Lower leg skin (tissue), 4 donors: ENCODE measurements at regions not wholly inside any gene's neighbourhood (a gene's known extent, or its start where the extent isn't known, plus 50 kb on each side); places are given as distances from the start of the nearest gene placed in this dataset.

Experiments
- DNase-seq, 2 donors: peaks; one replicate each; pipeline ENCODE4 v3.0.0-alpha.2; 2019; ENCODE audit warnings: low spot score in 2 of 2
- H3K4me3 ChIP-seq: fragments of 200-600 bp; sonication (generic); 2 replicates; pipeline ENCODE4 v1.5.1; 2017; ENCODE audit warnings: mild to moderate bottlenecking, low read depth; ENCODE audit not compliant: poor library complexity, severe bottlenecking
- POLR2A ChIP-seq, 2 donors: fragments of 450-650 bp; IDR thresholded peaks; one replicate each; pipeline ENCODE4 v1.6.1; 2016 to 2017; ENCODE audit warnings: antibody characterized with exemption in 2 of 2, mild to moderate bottlenecking in 1 of 2, moderate library complexity in 1 of 2
- WGBS, 2 donors: methylation state at CpG; one replicate each; pipeline ENCODE4 v1.1.5; 2018; 5-methylcytosine and 5-hydroxymethylcytosine counted together
- intact Hi-C: fragments of 100-400 bp; cut with DNase I; formaldehyde crosslinking; loops from one replicate; pipeline ENCODE4 v1.15.0; 2023; ENCODE audit warnings: low total_unique reads
- TF ChIP-seq, protein P1 (sequence below), 3 donors: fragments of 450-650 bp; IDR thresholded peaks; one replicate each; pipeline ENCODE4 v1.5.1; 2016; ENCODE audit warnings: antibody characterized with exemption in 3 of 3, mild to moderate bottlenecking in 3 of 3, moderate library complexity in 2 of 3

DNA sequence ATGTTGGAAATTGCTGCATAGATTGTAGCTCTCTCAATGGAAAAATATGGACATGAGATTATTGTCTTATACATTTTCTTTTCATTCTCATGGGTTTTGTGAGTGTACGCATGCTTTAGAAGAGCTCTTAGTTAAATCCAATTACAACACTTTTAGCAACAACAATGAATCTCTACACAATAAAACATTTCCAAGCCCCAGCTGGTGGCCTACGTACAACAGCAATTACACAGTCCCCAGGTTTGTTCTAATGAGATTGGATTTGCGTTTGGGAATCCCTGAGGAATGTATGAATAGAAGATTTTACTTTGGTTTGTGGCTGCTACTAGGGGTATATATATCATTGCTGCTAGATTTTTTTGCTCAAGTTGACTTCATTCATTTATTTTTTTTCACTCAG, 98.6 kb downstream of the FHDC1 start:
- H3K4me3 ChIP-seq: no peak overlapping the region
- 66 to 72% methylated on average over 3 of the region's 3 CpGs for WGBS, 2 donors
- intact Hi-C loops: no loop called here
- DNase-seq: no peak
- TF ChIP-seq, protein P1, sequence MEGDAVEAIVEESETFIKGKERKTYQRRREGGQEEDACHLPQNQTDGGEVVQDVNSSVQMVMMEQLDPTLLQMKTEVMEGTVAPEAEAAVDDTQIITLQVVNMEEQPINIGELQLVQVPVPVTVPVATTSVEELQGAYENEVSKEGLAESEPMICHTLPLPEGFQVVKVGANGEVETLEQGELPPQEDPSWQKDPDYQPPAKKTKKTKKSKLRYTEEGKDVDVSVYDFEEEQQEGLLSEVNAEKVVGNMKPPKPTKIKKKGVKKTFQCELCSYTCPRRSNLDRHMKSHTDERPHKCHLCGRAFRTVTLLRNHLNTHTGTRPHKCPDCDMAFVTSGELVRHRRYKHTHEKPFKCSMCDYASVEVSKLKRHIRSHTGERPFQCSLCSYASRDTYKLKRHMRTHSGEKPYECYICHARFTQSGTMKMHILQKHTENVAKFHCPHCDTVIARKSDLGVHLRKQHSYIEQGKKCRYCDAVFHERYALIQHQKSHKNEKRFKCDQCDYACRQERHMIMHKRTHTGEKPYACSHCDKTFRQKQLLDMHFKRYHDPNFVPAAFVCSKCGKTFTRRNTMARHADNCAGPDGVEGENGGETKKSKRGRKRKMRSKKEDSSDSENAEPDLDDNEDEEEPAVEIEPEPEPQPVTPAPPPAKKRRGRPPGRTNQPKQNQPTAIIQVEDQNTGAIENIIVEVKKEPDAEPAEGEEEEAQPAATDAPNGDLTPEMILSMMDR (IDR thresholded peaks at IDR 0.05): no peak
- TF ChIP-seq POLR2A (IDR thresholded peaks at IDR 0.05): no peak

DNA sequence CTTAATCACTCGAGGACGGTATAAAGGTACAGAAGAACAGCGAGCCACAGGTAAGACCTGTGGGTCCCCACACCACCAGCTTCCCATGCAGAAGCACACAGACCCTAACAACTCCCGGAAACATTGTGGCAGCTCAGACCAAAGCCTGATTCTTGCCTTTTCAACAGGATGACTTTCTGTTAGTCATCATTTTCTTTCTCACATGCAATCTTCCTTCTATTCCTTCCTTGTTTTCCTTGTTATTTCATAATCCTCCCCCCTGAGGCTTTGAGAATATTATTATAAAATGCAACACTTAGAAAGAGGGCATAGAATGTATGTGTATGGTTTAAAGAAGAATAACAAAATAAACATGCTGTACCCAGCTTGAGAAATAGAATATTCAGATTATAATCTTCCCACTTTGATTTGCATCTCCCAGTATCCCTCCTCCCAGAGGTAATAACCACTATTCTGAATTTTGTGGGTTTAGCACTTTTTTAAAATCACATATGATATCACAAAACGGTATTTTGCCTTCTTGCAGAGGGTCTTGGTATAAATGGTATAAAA, 100.9 kb downstream of the FHDC1 start:
- no peak for DNase-seq
- intact Hi-C loops: no loop called here
- no peak for TF ChIP-seq POLR2A (IDR thresholded peaks at IDR 0.05)
- TF ChIP-seq, protein P1 (IDR thresholded peaks at IDR 0.05): no peak
- 76 to 78% methylated on average over 5 of the region's 5 CpGs for WGBS, 2 donors
- H3K4me3 ChIP-seq: no peak overlapping the region

- H3K4me3 ChIP-seq: no peak overlapping the region
- WGBS, 2 donors: 65 to 66% methylated on average over 7 to 10 of the region's 10 CpGs
- DNase-seq: no peak
- intact Hi-C loops: no loop called here
- TF ChIP-seq, protein P1 (IDR thresholded peaks at IDR 0.05): no peak
- TF ChIP-seq POLR2A (IDR thresholded peaks at IDR 0.05): no peak
Observed at GRCh38 chr4:153038623-153039311, 102.6 kb downstream of the FHDC1 start.

DNA sequence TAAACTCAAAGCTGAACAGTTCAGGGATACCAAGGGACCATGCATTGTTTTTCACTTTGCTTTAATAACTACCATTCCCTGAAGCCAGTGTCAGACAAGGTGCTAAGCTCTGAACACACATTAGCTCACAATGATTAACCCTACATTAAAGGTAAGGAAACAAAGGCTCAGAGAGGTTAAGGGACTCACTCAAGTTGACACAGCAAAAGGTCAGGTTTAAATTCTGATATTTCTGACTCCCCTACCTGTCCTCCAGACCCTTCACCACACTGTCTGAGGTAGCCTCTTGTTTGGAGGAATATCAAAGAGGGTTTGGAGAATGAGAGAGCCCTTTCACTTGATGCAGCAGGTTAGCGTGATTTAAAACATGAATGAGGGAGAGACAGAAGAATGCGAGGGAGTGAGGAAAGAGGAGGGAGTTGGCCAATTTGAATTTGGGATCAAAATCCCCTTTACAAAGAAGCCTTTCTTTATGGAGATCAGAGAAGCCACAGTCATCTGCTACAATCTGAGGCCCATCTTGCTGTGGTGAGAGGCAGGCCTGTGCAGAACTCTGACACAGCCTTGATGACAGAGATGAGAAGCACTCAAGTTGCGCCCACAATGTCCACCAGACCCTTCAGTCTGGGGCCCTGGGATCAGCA, 103.5 kb downstream of the FHDC1 start:
- WGBS, 2 donors: 80 to 86% methylated on average over 3 of the region's 3 CpGs
- no peak overlapping the region for H3K4me3 ChIP-seq
- TF ChIP-seq, protein P1 (IDR thresholded peaks at IDR 0.05): no peak
- TF ChIP-seq POLR2A (IDR thresholded peaks at IDR 0.05): no peak
- intact Hi-C loops: no loop called here
- DNase-seq: no peak

DNA sequence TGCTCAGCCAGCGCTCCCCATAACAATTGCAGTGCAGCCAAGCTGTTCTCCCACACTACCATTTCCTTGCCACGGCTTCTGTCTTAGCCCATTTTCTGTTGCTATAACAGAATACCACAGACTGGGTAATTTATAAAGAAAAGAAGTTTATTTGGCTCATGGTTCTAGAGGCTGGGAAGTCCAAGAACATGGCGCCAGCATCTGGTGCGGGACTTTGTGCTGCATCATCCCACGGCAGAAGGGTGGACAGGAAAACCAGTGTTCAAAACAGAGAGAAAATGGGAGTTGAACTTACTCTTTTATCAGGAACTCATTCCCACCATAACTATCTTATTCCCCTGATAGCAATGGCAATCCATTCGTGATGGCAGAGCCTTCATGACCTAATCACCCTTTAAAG, 104.6 kb downstream of the FHDC1 start:
- DNase-seq: no peak
- no peak overlapping the region for H3K4me3 ChIP-seq
- intact Hi-C loops: no loop called here
- no peak for TF ChIP-seq POLR2A (IDR thresholded peaks at IDR 0.05)
- TF ChIP-seq, protein P1 (IDR thresholded peaks at IDR 0.05): no peak
- 79 to 89% methylated on average over 6 of the region's 6 CpGs for WGBS, 2 donors
